ENCODE measurements at regions not wholly inside any gene's neighbourhood (a gene's known extent, or its start where the extent isn't known, plus 50 kb on each side); places are given as distances from the start of the nearest gene placed in this dataset.

- TF ChIP-seq, protein P1, sequence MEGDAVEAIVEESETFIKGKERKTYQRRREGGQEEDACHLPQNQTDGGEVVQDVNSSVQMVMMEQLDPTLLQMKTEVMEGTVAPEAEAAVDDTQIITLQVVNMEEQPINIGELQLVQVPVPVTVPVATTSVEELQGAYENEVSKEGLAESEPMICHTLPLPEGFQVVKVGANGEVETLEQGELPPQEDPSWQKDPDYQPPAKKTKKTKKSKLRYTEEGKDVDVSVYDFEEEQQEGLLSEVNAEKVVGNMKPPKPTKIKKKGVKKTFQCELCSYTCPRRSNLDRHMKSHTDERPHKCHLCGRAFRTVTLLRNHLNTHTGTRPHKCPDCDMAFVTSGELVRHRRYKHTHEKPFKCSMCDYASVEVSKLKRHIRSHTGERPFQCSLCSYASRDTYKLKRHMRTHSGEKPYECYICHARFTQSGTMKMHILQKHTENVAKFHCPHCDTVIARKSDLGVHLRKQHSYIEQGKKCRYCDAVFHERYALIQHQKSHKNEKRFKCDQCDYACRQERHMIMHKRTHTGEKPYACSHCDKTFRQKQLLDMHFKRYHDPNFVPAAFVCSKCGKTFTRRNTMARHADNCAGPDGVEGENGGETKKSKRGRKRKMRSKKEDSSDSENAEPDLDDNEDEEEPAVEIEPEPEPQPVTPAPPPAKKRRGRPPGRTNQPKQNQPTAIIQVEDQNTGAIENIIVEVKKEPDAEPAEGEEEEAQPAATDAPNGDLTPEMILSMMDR (IDR thresholded peaks at IDR 0.05; ENCODE audit: borderline replicate concordance, extremely low read depth, low read length, poor library complexity, severe bottlenecking) = no peak
- TF ChIP-seq EZH2 (IDR thresholded peaks at IDR 0.05; ENCODE audit: borderline replicate concordance, low read depth, low read length, severe bottlenecking) = no peak
Measured at GRCh38 chr2:37846207-37846606, 78.9 kb upstream of the RMDN2 start.

Data from DND-41 (cell line).